SK-N-SH (cell line): ENCODE measurements at regions not wholly inside any gene's neighbourhood (a gene's known extent, or its start where the extent isn't known, plus 50 kb on each side); places are given as distances from the start of the nearest gene placed in this dataset.
"Not testable (repeated sequence)": the region's sequence is repeated elsewhere in the genome, so short reads cannot be mapped to it uniquely, and the experiment has no call there.

Experiments
- CTCF ChIA-PET: fragments of 300-600, 350-600 bp; formaldehyde crosslinking; extraction: SDS; loops from one replicate; lab custom pipeline; 2021; lab: Yijun Ruan, JAX
- POLR2A ChIA-PET: fragments of 350-600 bp; sonication (Branson Sonifier 250); formaldehyde crosslinking; extraction: SDS; loops from one replicate; lab custom pipeline; 2020; ENCODE audit warnings: antibody characterized with exemption, inconsistent platforms; lab: Yijun Ruan, JAX
- DNase-seq: peaks from one replicate; pipeline ENCODE4 v3.0.0; 2012
- H2AFZ ChIP-seq: fragments of 200-600 bp; sonication (generic); 2 replicates; pipeline ENCODE4 v1.8.1; 2016; ENCODE audit warnings: antibody characterized with exemption, mild to moderate bottlenecking, low read depth
- H3F3A ChIP-seq: fragments of 200-600 bp; sonication (generic); replicated peaks from 2 replicates; pipeline ENCODE3; 2016; ENCODE audit warnings: antibody characterized with exemption, mild to moderate bottlenecking; ENCODE audit not compliant: insufficient read depth
- H3K27ac ChIP-seq, 2 experiments: fragments of 200-500 bp in 1 of 2; fragments of 200-600 bp in 1 of 2; sonication (Bioruptor generic) in 1 of 2; sonication (generic), shearing (Covaris generic) in 1 of 2; 2 replicates each; pipeline versions ENCODE4 v1.5.1 to v1.6.1; 2014 to 2016; ENCODE audit warnings: low read depth in 2 of 2, inconsistent platforms in 1 of 2, low read length in 1 of 2, mild to moderate bottlenecking in 1 of 2, mixed read lengths in 1 of 2
- H3K27me3 ChIP-seq: fragments of 200-600 bp; sonication (generic), shearing (Covaris generic); 2 replicates; pipeline ENCODE4 v1.6.1; 2016; ENCODE audit warnings: mixed run types; ENCODE audit not compliant: insufficient read depth
- H3K36me3 ChIP-seq, 2 experiments: fragments of 200-500 bp in 1 of 2; fragments of 200-600 bp in 1 of 2; sonication (Bioruptor generic) in 1 of 2; sonication (generic) in 1 of 2; replicated peaks in 1 of 2; 2 replicates each; pipeline versions ENCODE3 to v1.5.1; 2014 to 2016; ENCODE audit warnings: low read length in 1 of 2, mild to moderate bottlenecking in 1 of 2; ENCODE audit not compliant: insufficient read depth in 2 of 2, control insufficient read depth in 1 of 2
- H3K4me1 ChIP-seq, 2 experiments: fragments of 200-500 bp in 1 of 2; fragments of 200-600 bp in 1 of 2; sonication (Bioruptor generic) in 1 of 2; sonication (generic), shearing (Covaris generic) in 1 of 2; 2 replicates each; pipeline versions ENCODE4 v1.5.1 to v1.6.1; 2014 to 2016; ENCODE audit warnings: low read depth in 1 of 2, low read length in 1 of 2, mixed run types in 1 of 2; ENCODE audit not compliant: insufficient read depth in 2 of 2, control insufficient read depth in 1 of 2
- H3K4me2 ChIP-seq: fragments of 200-600 bp; sonication (generic), shearing (Covaris generic); 2 replicates; pipeline ENCODE4 v1.6.1; 2017; ENCODE audit warnings: mixed run types
- H3K4me3 ChIP-seq, 2 experiments: fragments of 200-500 bp in 1 of 2; fragments of 200-600 bp in 1 of 2; sonication (Bioruptor generic) in 1 of 2; sonication (generic), shearing (Covaris generic) in 1 of 2; 2 replicates each; pipeline versions ENCODE4 v1.5.1 to v1.8.1; 2014 to 2016; ENCODE audit warnings: low read depth in 2 of 2, inconsistent platforms in 1 of 2, low read length in 1 of 2, mild to moderate bottlenecking in 1 of 2, mixed read lengths in 1 of 2, moderate library complexity in 1 of 2
- H3K79me2 ChIP-seq: fragments of 200-600 bp; sonication (generic); 2 replicates; pipeline ENCODE4 v1.8.1; 2017; ENCODE audit warnings: mild to moderate bottlenecking; ENCODE audit not compliant: insufficient read depth
- H3K9ac ChIP-seq: fragments of 200-600 bp; sonication (generic); 2 replicates; pipeline ENCODE4 v1.6.1; 2017; ENCODE audit warnings: mixed run types
- H3K9me2 ChIP-seq: fragments of 200-600 bp; sonication (generic); 2 replicates; pipeline ENCODE4 v1.6.1; 2017; ENCODE audit warnings: mixed run types
- H3K9me3 ChIP-seq: fragments of 200-600 bp; sonication (generic); 2 replicates; pipeline ENCODE4 v1.6.1; 2017; ENCODE audit warnings: mixed run types, mild to moderate bottlenecking, moderate library complexity
- H4K20me1 ChIP-seq: fragments of 200-600 bp; sonication (generic); 2 replicates; pipeline ENCODE4 v1.6.1; 2017; ENCODE audit warnings: mild to moderate bottlenecking, mixed run types; ENCODE audit not compliant: insufficient read depth
- EP300 ChIP-seq, 2 experiments: IDR thresholded peaks; 2 replicates each; pipeline versions ENCODE4 v1.4.0 to v1.6.1; 2012; ENCODE audit warnings: borderline replicate concordance in 1 of 2, low read depth in 1 of 2, low read length in 1 of 2
- EZH2phosphoT487 ChIP-seq: fragments of 200-600 bp; sonication (generic); IDR thresholded peaks from 2 replicates; pipeline ENCODE4 v1.6.1; 2017; ENCODE audit warnings: low read depth, mixed run types, mild to moderate bottlenecking, antibody characterized with exemption, moderate library complexity, borderline replicate concordance
- FOXM1 ChIP-seq: IDR thresholded peaks from 2 replicates; pipeline ENCODE4 v1.4.0; 2012; ENCODE audit warnings: low read depth, mild to moderate bottlenecking
- GABPA ChIP-seq: IDR thresholded peaks from 2 replicates; pipeline ENCODE4 v1.4.0; 2012; ENCODE audit warnings: low read depth, mild to moderate bottlenecking
- GATA2 ChIP-seq: sonication (generic); formaldehyde crosslinking; IDR thresholded peaks from 2 replicates; pipeline ENCODE4 v1.5.0; 2020; ENCODE audit warnings: mild to moderate bottlenecking, missing genetic modification reagents
- JUND ChIP-seq: IDR thresholded peaks from 2 replicates; pipeline ENCODE4 v1.4.0; 2012
- MEF2A ChIP-seq: IDR thresholded peaks from 2 replicates; pipeline ENCODE4 v1.4.0; 2012; ENCODE audit warnings: low read depth, borderline replicate concordance
- MXI1 ChIP-seq: IDR thresholded peaks from 2 replicates; pipeline ENCODE4 v1.6.1; 2012; ENCODE audit warnings: mild to moderate bottlenecking, low read depth, low read length, improper control_type of control experiment
- RAD21 ChIP-seq: IDR thresholded peaks from 2 replicates; pipeline ENCODE4 v1.6.1; 2012; ENCODE audit warnings: mild to moderate bottlenecking, low read length
- RFX5 ChIP-seq: IDR thresholded peaks from 2 replicates; pipeline ENCODE4 v1.6.1; 2012; ENCODE audit warnings: mild to moderate bottlenecking, improper control_type of control experiment, low read length
- RXRA ChIP-seq: IDR thresholded peaks from 2 replicates; pipeline ENCODE4 v1.4.0; 2012; ENCODE audit warnings: low read depth, mild to moderate bottlenecking, borderline replicate concordance
- SIN3A ChIP-seq: IDR thresholded peaks from 2 replicates; pipeline ENCODE4 v1.6.1; 2012; ENCODE audit warnings: low read depth, mild to moderate bottlenecking, low read length, moderate library complexity, borderline replicate concordance
- TAF1 ChIP-seq: IDR thresholded peaks from 2 replicates; pipeline ENCODE4 v1.6.1; 2012; ENCODE audit warnings: low read depth, mild to moderate bottlenecking, low read length, moderate library complexity, borderline replicate concordance
- TCF12 ChIP-seq: IDR thresholded peaks from 2 replicates; pipeline ENCODE4 v1.4.0; 2012
- WGBS: methylation state at CpG from one replicate; pipeline ENCODE4 v1.1.6; 2017; ENCODE audit warnings: low lambda C conversion rate; 5-methylcytosine and 5-hydroxymethylcytosine counted together
- TF ChIP-seq, protein P1 (sequence below): fragments of 150-350 bp; IDR thresholded peaks from 2 replicates; pipeline ENCODE4 v1.6.1; 2017; ENCODE audit warnings: antibody characterized with exemption, low read length, low read depth, borderline replicate concordance
- TF ChIP-seq, protein P2 (sequence below): IDR thresholded peaks from 2 replicates; pipeline ENCODE4 v1.4.0; 2012; ENCODE audit warnings: low read depth
- TF ChIP-seq, protein P3 (sequence below): IDR thresholded peaks from 2 replicates; pipeline ENCODE4 v1.4.0; 2012; ENCODE audit warnings: low read depth, borderline replicate concordance
- TF ChIP-seq, protein P4 (sequence below): fragments of 200-600 bp; sonication (generic); IDR thresholded peaks from 2 replicates; pipeline ENCODE4 v1.6.1; 2017; ENCODE audit warnings: antibody characterized with exemption, mild to moderate bottlenecking, moderate library complexity
- TF ChIP-seq, protein P5 (sequence below): fragments of 150-350 bp; IDR thresholded peaks from 2 replicates; pipeline ENCODE4 v1.6.1; 2016; ENCODE audit warnings: mild to moderate bottlenecking, low read depth, low read length

DNA sequence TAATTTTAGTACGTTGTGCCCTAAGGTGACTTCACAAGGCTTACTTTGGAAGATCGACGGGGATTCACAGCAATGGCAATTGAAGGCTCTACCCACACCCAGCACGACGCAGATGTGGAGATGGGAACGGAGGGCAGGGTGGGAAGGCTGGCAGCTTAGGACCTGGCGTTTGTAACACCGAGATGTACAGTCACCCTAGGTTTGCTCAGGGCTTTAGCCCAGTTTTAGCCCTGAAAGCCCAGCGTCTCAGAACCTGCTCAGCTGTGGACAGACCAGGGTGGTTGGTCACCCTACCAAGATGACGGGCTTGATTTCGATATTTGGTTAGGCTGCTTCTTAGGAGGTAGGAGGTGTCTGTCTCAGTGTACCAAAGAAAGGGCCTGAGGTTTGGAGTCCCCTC, 100.5 kb upstream of the MED13L start:
- Histone ChIP-seq H3K36me3 (no peaks in the 10 kb centered on the region), H4K20me1 (no peaks in the 10 kb centered on the region), H3K27me3 (no peaks in the 10 kb centered on the region), H3K9me2 (no peaks in the 10 kb centered on the region), H3K4me2 (no peak overlapping the region), H2AFZ (no peak overlapping the region), H3K4me1 (peaks cover 26% of the 10 kb centered on the region in 2 experiments), H3K4me3 (no peak overlapping the region), H3F3A (peaks cover 53% of the 10 kb centered on the region), H3K27ac (no peak overlapping the region), H3K79me2 (no peaks in the 10 kb centered on the region), H3K9me3 (no peaks in the 10 kb centered on the region), H3K9ac (no peak overlapping the region)
- TF ChIP-seq FOXM1 (no peak), RAD21 (no peak), GATA2 (no peak), GABPA (no peak), MXI1 (no peak), EP300 (IDR thresholded peaks at IDR 0.05; ENCODE audit: borderline replicate concordance in 1 of 2, low read depth in 1 of 2, low read length in 1 of 2) (no peak), TAF1 (no peak), RXRA (no peak)
- TF ChIP-seq, protein P1, sequence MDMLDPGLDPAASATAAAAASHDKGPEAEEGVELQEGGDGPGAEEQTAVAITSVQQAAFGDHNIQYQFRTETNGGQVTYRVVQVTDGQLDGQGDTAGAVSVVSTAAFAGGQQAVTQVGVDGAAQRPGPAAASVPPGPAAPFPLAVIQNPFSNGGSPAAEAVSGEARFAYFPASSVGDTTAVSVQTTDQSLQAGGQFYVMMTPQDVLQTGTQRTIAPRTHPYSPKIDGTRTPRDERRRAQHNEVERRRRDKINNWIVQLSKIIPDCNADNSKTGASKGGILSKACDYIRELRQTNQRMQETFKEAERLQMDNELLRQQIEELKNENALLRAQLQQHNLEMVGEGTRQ = no peak
- TF ChIP-seq, protein P2, sequence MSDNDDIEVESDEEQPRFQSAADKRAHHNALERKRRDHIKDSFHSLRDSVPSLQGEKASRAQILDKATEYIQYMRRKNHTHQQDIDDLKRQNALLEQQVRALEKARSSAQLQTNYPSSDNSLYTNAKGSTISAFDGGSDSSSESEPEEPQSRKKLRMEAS = no peak
- TF ChIP-seq, protein P3, sequence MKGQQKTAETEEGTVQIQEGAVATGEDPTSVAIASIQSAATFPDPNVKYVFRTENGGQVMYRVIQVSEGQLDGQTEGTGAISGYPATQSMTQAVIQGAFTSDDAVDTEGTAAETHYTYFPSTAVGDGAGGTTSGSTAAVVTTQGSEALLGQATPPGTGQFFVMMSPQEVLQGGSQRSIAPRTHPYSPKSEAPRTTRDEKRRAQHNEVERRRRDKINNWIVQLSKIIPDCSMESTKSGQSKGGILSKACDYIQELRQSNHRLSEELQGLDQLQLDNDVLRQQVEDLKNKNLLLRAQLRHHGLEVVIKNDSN = no peak
- TF ChIP-seq, protein P4, sequence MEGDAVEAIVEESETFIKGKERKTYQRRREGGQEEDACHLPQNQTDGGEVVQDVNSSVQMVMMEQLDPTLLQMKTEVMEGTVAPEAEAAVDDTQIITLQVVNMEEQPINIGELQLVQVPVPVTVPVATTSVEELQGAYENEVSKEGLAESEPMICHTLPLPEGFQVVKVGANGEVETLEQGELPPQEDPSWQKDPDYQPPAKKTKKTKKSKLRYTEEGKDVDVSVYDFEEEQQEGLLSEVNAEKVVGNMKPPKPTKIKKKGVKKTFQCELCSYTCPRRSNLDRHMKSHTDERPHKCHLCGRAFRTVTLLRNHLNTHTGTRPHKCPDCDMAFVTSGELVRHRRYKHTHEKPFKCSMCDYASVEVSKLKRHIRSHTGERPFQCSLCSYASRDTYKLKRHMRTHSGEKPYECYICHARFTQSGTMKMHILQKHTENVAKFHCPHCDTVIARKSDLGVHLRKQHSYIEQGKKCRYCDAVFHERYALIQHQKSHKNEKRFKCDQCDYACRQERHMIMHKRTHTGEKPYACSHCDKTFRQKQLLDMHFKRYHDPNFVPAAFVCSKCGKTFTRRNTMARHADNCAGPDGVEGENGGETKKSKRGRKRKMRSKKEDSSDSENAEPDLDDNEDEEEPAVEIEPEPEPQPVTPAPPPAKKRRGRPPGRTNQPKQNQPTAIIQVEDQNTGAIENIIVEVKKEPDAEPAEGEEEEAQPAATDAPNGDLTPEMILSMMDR = no peak
- POLR2A ChIA-PET = no interaction called here
- 98% methylated on average over 11 of the region's 11 CpGs for WGBS
- CTCF ChIA-PET = interaction anchor here (0.8 to 2.1 kb wide), 4 partner anchors 12 to 380 kb away, joined by 3 to 7 read pairs (median 4); no protein-coding TSS in a partner anchor
- DNase-seq = no peak

DNA sequence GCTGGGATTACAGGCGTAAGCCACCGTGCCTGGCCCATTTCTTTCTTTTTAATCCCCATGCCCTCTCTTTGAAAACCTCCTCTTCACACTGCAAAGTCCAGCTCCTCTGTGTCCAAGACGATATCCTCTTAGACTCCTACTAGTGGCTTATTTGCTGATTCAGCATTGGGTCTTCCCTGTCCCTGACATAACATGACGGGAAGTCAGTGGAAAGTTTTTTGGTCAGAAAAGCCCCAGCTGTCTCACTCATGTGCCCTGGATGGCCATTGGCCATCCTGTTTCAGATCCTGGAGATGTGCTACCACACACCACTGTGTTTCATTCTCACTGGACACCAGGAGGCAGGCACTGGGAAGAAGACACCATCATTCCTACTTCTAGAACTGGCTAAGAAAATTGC, 102.6 kb upstream of the MED13L start:
- DNase-seq = no peak
- no peaks in the 10 kb centered on the region for H3K27me3 ChIP-seq
- 96% methylated on average over 4 of the region's 4 CpGs for WGBS
- H3K9me2 ChIP-seq = no peaks in the 10 kb centered on the region
- H3K79me2 ChIP-seq = peaks cover 16% of the 10 kb centered on the region
- no peaks in the 10 kb centered on the region for H3K9me3 ChIP-seq
- ChIA-PET CTCF (no interaction called here), POLR2A (no interaction called here)
- no peak overlapping the region for H3K9ac ChIP-seq
- peaks cover 50% of the 10 kb centered on the region for H3F3A ChIP-seq
- no peak overlapping the region for H2AFZ ChIP-seq
- peaks cover 17 to 36% of the 10 kb centered on the region in 2 experiments for H3K4me1 ChIP-seq
- H3K36me3 ChIP-seq = no peaks in the 10 kb centered on the region
- no peak overlapping the region for H3K4me3 ChIP-seq
- H4K20me1 ChIP-seq = no peaks in the 10 kb centered on the region
- no peak overlapping the region for H3K4me2 ChIP-seq
- H3K27ac ChIP-seq = peak overlapping the region in 1 of 2 experiments; percentile 99; a peak in 2 of 4 replicates
- TF ChIP-seq, protein P2 = no peak
- TF ChIP-seq MEF2A (no peak), FOXM1 (no peak), JUND (no peak), RFX5 (no peak), SIN3A (no peak), EZH2phosphoT487 (no peak), RAD21 (no peak), TCF12 (no peak), RXRA (no peak)
- TF ChIP-seq, protein P5, sequence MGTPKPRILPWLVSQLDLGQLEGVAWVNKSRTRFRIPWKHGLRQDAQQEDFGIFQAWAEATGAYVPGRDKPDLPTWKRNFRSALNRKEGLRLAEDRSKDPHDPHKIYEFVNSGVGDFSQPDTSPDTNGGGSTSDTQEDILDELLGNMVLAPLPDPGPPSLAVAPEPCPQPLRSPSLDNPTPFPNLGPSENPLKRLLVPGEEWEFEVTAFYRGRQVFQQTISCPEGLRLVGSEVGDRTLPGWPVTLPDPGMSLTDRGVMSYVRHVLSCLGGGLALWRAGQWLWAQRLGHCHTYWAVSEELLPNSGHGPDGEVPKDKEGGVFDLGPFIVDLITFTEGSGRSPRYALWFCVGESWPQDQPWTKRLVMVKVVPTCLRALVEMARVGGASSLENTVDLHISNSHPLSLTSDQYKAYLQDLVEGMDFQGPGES = no peak

DNA sequence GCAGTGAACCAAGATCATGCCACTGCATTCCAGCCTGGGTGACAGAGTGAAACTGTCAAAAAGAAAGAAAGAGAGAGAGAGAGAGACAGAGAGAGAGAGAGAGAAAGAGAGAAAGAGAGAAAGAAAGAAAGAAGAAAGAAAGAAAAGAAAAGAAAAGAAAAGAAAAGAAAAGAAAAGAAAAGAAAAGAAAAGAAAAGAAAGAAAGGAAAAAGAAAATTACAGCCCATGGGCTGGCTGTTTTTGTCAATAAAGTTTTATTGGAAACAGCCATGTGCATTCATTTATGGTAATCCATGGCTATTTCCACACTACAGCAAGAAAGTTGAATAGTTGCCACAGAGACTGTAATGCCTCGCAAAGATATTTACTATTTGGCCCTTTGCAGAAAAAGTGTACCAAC, 103.2 kb upstream of the MED13L start:
- H3K9me2 ChIP-seq, H3K4me3 ChIP-seq, CTCF ChIA-PET, POLR2A ChIA-PET, H3K36me3 ChIP-seq, DNase-seq, H3K9ac ChIP-seq, H3K27me3 ChIP-seq, H4K20me1 ChIP-seq, H2AFZ ChIP-seq, H3K9me3 ChIP-seq, H3K4me2 ChIP-seq: not testable (repeated sequence)
- H3F3A ChIP-seq = peaks cover 44% of the 10 kb centered on the region
- peak overlapping the region; percentile 61 to 99; a peak in 3 of 4 replicates for H3K27ac ChIP-seq
- peaks cover 16 to 37% of the 10 kb centered on the region in 2 experiments for H3K4me1 ChIP-seq
- peaks cover 22% of the 10 kb centered on the region for H3K79me2 ChIP-seq
- 100% methylated on average over 1 of the region's 1 CpG for WGBS
